Kidney epithelial cell (primary cell): ENCODE measurements at regions not wholly inside any gene's neighbourhood (a gene's known extent, or its start where the extent isn't known, plus 50 kb on each side); places are given as distances from the start of the nearest gene placed in this dataset.
A peak's percentile ranks its signal among the peaks of the same experiment; 100 is the strongest.

Experiments used
- DNase-seq: peaks from one replicate; pipeline ENCODE4 v3.0.0-alpha.2; 2010; ENCODE audit warnings: low read depth
- H3K27me3 ChIP-seq: 2 replicates; pipeline ENCODE4 v1.6.0; 2011; ENCODE audit warnings: low read length; ENCODE audit not compliant: control insufficient read depth, insufficient read depth
- H3K36me3 ChIP-seq: 2 replicates; pipeline ENCODE4 v1.5.1; 2011; ENCODE audit warnings: low read length; ENCODE audit not compliant: control insufficient read depth, insufficient read depth
- H3K4me3 ChIP-seq: 2 replicates; pipeline ENCODE4 v1.5.1; 2011; ENCODE audit warnings: low read depth, mild to moderate bottlenecking, control low read depth, low read length
- CTCF ChIP-seq: IDR thresholded peaks from 2 replicates; pipeline ENCODE4 v1.5.1; 2011; ENCODE audit warnings: mild to moderate bottlenecking, moderate library complexity, low read length, control low read depth, inconsistent platforms; ENCODE audit not compliant: insufficient read depth, poor library complexity, severe bottlenecking

- no peak overlapping the region for H3K4me3 ChIP-seq
- DNase-seq, result no peak
- peaks cover 32% of the 10 kb centered on the region for H3K27me3 ChIP-seq
- TF ChIP-seq CTCF, result no peak
- no peaks in the 10 kb centered on the region for H3K36me3 ChIP-seq
Observed at GRCh38 chr5:114056185-114056538, 305.7 kb upstream of the KCNN2 start.

GRCh38 chr5:114060866-114061265, 301.0 kb upstream of the KCNN2 start:
- TF ChIP-seq CTCF, result no peak
- no peak overlapping the region for H3K4me3 ChIP-seq
- H3K36me3 ChIP-seq, result no peaks in the 10 kb centered on the region
- H3K27me3 ChIP-seq, result peaks cover 12% of the 10 kb centered on the region
- no peak for DNase-seq

GRCh38 chr5:114062932-114063867, 298.7 kb upstream of the KCNN2 start:
- no peak for DNase-seq
- Histone ChIP-seq H3K27me3 (no peaks in the 10 kb centered on the region), H3K36me3 (no peaks in the 10 kb centered on the region), H3K4me3 (no peak overlapping the region)
- TF ChIP-seq CTCF, result peak; percentile 19

GRCh38 chr5:114065912-114066311, 296.0 kb upstream of the KCNN2 start:
- TF ChIP-seq CTCF, result no peak
- no peaks in the 10 kb centered on the region for H3K27me3 ChIP-seq

GRCh38 chr5:114070093-114070722, 291.7 kb upstream of the KCNN2 start:
- no peak for TF ChIP-seq CTCF
- no peaks in the 10 kb centered on the region for H3K27me3 ChIP-seq
- H3K4me3 ChIP-seq, result no peak overlapping the region
- no peak for DNase-seq
- no peaks in the 10 kb centered on the region for H3K36me3 ChIP-seq

More at GRCh38 chr5:114065912-114066311, 296.0 kb upstream of the KCNN2 start:
- Histone ChIP-seq H3K4me3 (no peak overlapping the region), H3K36me3 (no peaks in the 10 kb centered on the region)
- DNase-seq, result no peak
